ENCODE measurements at regions not wholly inside any gene's neighbourhood (a gene's known extent, or its start where the extent isn't known, plus 50 kb on each side); places are given as distances from the start of the nearest gene placed in this dataset.

DNA sequence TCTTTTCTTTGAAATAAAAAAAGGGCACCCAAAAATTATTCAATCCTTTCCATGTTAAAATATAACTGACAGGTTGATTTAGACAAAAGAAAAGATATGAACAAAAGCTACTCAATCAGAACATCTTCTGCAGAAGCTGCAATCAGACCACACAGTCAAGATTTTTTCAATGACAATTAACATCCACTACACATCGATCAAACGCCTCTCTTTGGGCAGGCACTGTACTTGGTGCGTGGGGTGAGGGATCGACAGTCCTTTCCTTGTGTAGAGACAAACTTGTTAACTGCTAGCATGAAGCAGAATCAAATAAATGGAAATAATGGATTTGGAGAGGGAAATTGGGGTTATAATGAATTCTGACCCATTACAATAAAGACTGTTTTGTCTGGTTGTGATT, 71.2 kb upstream of the SESN3 start:
- no peak for TF ChIP-seq JUND (IDR thresholded peaks at IDR 0.05; ENCODE audit: low read depth)
- no peak for DNase-seq (ENCODE audit: low read depth in 1 of 2, low spot score in 1 of 2)
- in situ Hi-C loops (cut with HindIII; ENCODE audit: low pct_unique_long_range_greater_than_20kb, low sequenced_read_pairs), result no loop called here

DNA sequence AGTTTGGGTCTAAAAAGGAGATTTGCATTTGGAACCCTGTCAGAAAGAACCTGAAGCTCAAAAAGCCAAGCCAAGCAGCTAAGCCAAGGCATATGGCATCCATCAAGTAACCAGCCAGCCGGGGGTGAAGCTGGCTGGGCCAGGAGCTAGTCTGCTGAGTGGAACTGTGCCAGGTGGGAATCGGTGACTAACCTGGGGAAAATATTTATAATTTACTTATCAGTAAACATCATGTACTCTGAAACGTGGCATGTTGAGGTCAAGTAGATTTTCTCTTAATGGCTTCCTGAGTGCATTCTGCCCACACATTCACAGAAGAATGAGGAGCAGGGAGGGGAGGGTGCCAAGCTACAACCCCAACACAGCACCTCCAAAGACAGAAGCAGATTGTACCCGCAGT, 70.5 kb upstream of the SESN3 start:
- DNase-seq (ENCODE audit: low read depth in 1 of 2, low spot score in 1 of 2), result no peak
- in situ Hi-C loops (cut with HindIII; ENCODE audit: low pct_unique_long_range_greater_than_20kb, low sequenced_read_pairs), result no loop called here
- no peak for TF ChIP-seq JUND (IDR thresholded peaks at IDR 0.05; ENCODE audit: low read depth)

DNA sequence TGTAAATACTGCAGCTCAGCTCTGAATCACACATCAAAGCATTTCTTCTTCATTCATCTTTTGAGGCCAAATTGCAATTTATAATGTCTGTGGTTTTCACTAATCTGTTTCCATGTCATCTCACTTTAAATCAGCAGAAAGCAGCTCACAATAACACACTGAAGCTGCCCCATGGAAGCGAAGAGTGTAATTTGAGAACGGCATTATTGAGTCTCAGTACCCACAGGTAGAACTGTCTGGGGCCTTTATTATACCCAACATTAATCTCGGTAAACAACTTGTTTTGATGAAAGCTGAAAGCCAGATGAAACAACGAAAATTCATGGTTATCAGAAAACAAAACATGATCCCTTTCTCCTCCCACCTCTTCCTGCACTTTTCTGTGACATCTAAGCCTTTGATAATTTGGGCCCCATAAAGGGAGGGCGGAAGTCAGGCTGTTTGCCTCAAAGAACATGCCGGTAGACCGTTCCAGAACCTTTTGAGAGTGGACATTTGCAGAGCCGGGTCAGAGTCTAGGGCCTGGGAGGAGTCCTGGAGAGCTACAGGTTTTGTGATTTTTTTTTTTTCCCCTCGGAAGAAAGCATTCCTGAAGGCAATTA, 68.2 kb upstream of the SESN3 start:
- no peak for TF ChIP-seq JUND (IDR thresholded peaks at IDR 0.05; ENCODE audit: low read depth)
- no peak for DNase-seq (ENCODE audit: low read depth in 1 of 2, low spot score in 1 of 2)
- in situ Hi-C loops (cut with HindIII; ENCODE audit: low pct_unique_long_range_greater_than_20kb, low sequenced_read_pairs), result no loop called here

DNA sequence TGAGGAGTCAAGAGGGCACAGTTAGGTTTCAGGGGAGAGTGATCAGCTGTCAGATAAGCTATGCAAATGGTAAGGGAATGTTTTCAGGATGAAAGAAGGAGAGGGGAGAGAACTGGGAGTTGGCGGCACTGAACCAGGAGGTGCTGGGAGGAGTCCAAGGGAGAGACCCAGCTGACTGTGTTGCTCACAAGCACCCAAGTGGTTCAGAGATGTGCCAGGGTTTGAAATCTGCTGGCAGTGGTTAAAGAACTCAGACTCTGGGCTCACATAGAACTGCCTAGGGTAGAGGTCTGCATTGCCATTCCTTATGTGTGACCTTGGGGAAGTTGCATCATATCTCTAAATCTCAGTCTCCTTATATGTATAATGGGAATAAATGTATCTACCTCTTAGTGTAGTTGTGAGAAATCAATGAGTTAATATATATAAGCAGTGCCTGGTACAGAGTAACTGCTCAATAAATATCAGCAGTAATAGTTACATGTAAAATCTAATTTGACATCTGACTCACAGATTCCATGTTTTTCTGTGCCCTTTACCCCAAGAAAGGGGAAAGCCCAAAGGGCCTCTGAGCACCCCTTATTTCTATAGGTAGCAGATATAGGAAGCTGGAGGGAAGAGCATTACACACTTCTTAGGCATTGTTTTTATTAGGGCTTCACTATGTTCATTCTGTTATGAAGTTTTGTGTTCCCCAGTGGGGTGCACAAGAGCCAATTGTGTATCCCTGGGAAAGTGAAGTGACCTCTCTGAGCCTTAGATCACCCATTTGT, 66.9 kb upstream of the SESN3 start:
- in situ Hi-C loops (cut with HindIII; ENCODE audit: low pct_unique_long_range_greater_than_20kb, low sequenced_read_pairs), result no loop called here
- no peak for TF ChIP-seq JUND (IDR thresholded peaks at IDR 0.05; ENCODE audit: low read depth)

GRCh38 chr11:95296621-95297025, 65.6 kb upstream of the SESN3 start:
- no peak for DNase-seq (ENCODE audit: low read depth in 1 of 2, low spot score in 1 of 2)
- in situ Hi-C loops (cut with HindIII; ENCODE audit: low pct_unique_long_range_greater_than_20kb, low sequenced_read_pairs), result no loop called here
- TF ChIP-seq JUND (IDR thresholded peaks at IDR 0.05; ENCODE audit: low read depth), result no peak

More for the DNA sequence above, 66.9 kb upstream of the SESN3 start:
- no peak for DNase-seq (ENCODE audit: low read depth in 1 of 2, low spot score in 1 of 2)

DNA sequence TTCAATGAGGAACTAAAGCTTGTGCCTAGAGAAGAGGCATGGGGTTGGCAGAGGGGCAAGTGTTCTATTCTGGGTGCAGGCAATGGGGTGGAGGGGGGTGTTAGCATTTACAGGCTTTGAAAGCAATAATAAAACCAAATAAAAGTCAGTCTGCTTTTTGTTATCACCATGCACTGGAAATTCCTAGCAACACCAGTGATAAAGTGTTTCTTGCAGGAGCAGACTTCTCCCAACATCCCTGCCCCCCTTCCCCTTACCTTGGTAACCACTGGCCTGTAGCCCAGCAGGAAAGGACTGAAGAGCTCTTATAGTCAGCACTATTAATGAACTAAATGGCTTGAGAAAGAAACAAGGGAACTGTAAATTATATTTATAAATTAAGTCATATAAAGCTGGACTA, 65.2 kb upstream of the SESN3 start:
- in situ Hi-C loops (cut with HindIII; ENCODE audit: low pct_unique_long_range_greater_than_20kb, low sequenced_read_pairs), result no loop called here
- TF ChIP-seq JUND (IDR thresholded peaks at IDR 0.05; ENCODE audit: low read depth), result no peak
- no peak for DNase-seq (ENCODE audit: low read depth in 1 of 2, low spot score in 1 of 2)

DNA sequence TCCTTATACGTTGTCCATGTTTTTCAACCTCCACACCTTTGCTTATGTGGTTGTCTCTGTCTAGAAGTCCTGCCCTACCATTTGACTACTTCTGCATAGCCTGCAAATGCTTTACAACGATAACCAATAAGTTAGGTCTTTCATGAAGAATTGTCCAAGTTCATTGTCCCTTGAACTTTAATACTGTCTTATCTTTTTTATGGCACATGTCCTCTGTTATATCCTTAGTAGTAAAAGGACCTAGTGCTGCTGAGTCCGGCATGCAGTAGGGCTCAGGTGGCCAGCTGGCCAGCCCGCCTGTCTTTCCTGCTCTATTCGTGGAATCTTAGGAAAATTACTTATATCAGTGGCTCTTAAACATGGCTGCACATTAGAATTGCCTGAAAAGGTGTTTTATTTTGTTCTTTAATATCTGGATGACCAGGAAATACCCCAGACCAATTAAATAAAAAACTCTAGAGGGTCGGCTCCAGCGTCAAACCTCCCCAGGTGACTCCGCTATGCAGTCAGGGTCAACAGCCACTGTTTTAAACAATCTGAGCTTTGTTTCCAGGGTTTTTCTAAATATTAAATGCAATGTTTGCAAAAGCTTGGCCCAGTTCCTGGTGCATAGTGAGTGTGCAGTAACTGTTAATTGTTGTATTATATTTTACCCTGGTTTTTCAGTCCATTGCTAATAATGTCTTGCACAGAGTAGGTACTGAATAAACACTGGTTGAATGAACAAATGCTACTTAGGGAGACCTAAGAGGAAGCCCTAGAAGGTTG, 64.6 kb upstream of the SESN3 start:
- in situ Hi-C loops (cut with HindIII; ENCODE audit: low pct_unique_long_range_greater_than_20kb, low sequenced_read_pairs), result no loop called here
- no peak for DNase-seq (ENCODE audit: low read depth in 1 of 2, low spot score in 1 of 2)
- no peak for TF ChIP-seq JUND (IDR thresholded peaks at IDR 0.05; ENCODE audit: low read depth)

- in situ Hi-C loops (cut with HindIII; ENCODE audit: low pct_unique_long_range_greater_than_20kb, low sequenced_read_pairs), result no loop called here
- no peak for TF ChIP-seq JUND (IDR thresholded peaks at IDR 0.05; ENCODE audit: low read depth)
- DNase-seq (ENCODE audit: low read depth in 1 of 2, low spot score in 1 of 2), result no peak
These were observed 63.7 kb upstream of the SESN3 start for GRCh38 chr11:95294701-95295100.

GRCh38 chr11:95293116-95293515, 62.1 kb upstream of the SESN3 start:
- in situ Hi-C loops (cut with HindIII; ENCODE audit: low pct_unique_long_range_greater_than_20kb, low sequenced_read_pairs), result no loop called here
- no peak for TF ChIP-seq JUND (IDR thresholded peaks at IDR 0.05; ENCODE audit: low read depth)
- DNase-seq (ENCODE audit: low read depth in 1 of 2, low spot score in 1 of 2), result no peak

GRCh38 chr11:95291946-95292345, 60.9 kb upstream of the SESN3 start:
- no peak for DNase-seq (ENCODE audit: low read depth in 1 of 2, low spot score in 1 of 2)
- in situ Hi-C loops (cut with HindIII; ENCODE audit: low pct_unique_long_range_greater_than_20kb, low sequenced_read_pairs), result no loop called here
- no peak for TF ChIP-seq JUND (IDR thresholded peaks at IDR 0.05; ENCODE audit: low read depth)

GRCh38 chr11:95289378-95290101, 58.5 kb upstream of the SESN3 start:
- in situ Hi-C loops (cut with HindIII; ENCODE audit: low pct_unique_long_range_greater_than_20kb, low sequenced_read_pairs), result no loop called here
- DNase-seq (ENCODE audit: low read depth in 1 of 2, low spot score in 1 of 2), result no peak
- TF ChIP-seq JUND (IDR thresholded peaks at IDR 0.05; ENCODE audit: low read depth), result no peak

All from T47D (cell line).